Heart right ventricle (tissue), 16 donors: ENCODE measurements at regions not wholly inside any gene's neighbourhood (a gene's known extent, or its start where the extent isn't known, plus 50 kb on each side); places are given as distances from the start of the nearest gene placed in this dataset.

Experiments
- ATAC-seq, 8 donors: fragments of 200-7000 bp; cut with Tn5 transposase; one replicate each; pipeline ENCODE4 v1.9.1; 2020; ENCODE audit warnings: mild to moderate bottlenecking in 8 of 8, moderate library complexity in 8 of 8, moderate number of reproducible peaks in 1 of 8
- DNase-seq, 2 donors: peaks; one replicate each; pipeline ENCODE4 v3.0.0-alpha.2; 2020
- H3K27ac ChIP-seq, 10 donors: fragments of 200-600 bp; sonication (generic) in 2 of 10; one replicate each; pipeline versions ENCODE4 v1.5.0 to v1.8.0; 2020 to 2022; ENCODE audit warnings: mild to moderate bottlenecking in 3 of 10
- H3K27me3 ChIP-seq, 7 donors: fragments of 200-600 bp; one replicate each; pipeline ENCODE4 v1.8.0; 2021 to 2022; ENCODE audit warnings: mild to moderate bottlenecking in 2 of 7
- H3K36me3 ChIP-seq, 9 donors: fragments of 200-600 bp; sonication (generic) in 1 of 9; one replicate each; pipeline versions ENCODE4 v1.5.0 to v1.8.0; 2020 to 2022; ENCODE audit warnings: mild to moderate bottlenecking in 2 of 9
- H3K4me1 ChIP-seq, 9 donors: fragments of 200-600 bp; sonication (generic) in 1 of 9; one replicate each; pipeline versions ENCODE4 v1.5.0 to v1.8.0; 2020 to 2022; ENCODE audit warnings: mild to moderate bottlenecking in 4 of 9
- H3K4me3 ChIP-seq, 10 donors: fragments of 200-600 bp; sonication (generic) in 2 of 10; one replicate each; pipeline versions ENCODE4 v1.5.0 to v1.8.0; 2020 to 2022; ENCODE audit warnings: mild to moderate bottlenecking in 7 of 10, moderate library complexity in 2 of 10
- H3K9me3 ChIP-seq, 11 donors: fragments of 200-600 bp in 10 of 11; sonication (generic) in 2 of 11; one replicate each; pipeline versions ENCODE4 v1.5.0 to v1.8.0; 2013 to 2022; ENCODE audit warnings: mild to moderate bottlenecking in 2 of 11, control low read depth in 1 of 11, moderate library complexity in 1 of 11
- CTCF ChIP-seq, 9 donors: fragments of 200-600 bp; sonication (generic) in 2 of 9; IDR thresholded peaks; one replicate each; pipeline versions ENCODE4 v1.5.0 to v1.8.0; 2021 to 2022; ENCODE audit warnings: antibody characterized with exemption in 9 of 9, mild to moderate bottlenecking in 5 of 9, moderate library complexity in 1 of 9
- WGBS, 2 donors: extraction: QIAGEN DNeasy Blood & Tissue Kit; methylation state at CpG; one replicate each; pipeline ENCODE4 v1.1.7; 2013; ENCODE audit warnings: inconsistent platforms in 1 of 2; 5-methylcytosine and 5-hydroxymethylcytosine counted together
- intact Hi-C, 10 donors: fragments of 100-400 bp; cut with DNase I; formaldehyde crosslinking; loops; one replicate each; pipeline versions ENCODE4 v1.11.1 to v1.14.2; 2022
- donor health status: Arrhythmogenic right ventricular cardiomyopathy.
- donor health status: ischemic (EF 13 %, LVEDD 7.1; RV severe dilation, severe dysfunction).
- donor health status: healthy with polysubstance abuse.
- donor health status: DM: no; HTN: yes; CAD: no.
- donor health status: DM: no; HTN: no; CAD: no.
- donor health status: ischemic (EF 25% LVEDD 6.9; RV normal size, moderate dysfunction).
- donor health status: ischemic (EF 25% LVEDD 5.7; RV mildly dilated, moderate dysfunction).
- donor health status: healthy.
- donor health status: DM: yes; HTN: yes; CAD: no.
- donor health status: Ischemic cardiomyopathy.
- donor health status: ischemic (EF 35%, LVEDD 5.7; RV mildly dilated, moderate dysfunction).
- donor health status: nonischemic (EF 11% LVEDD 7.7; RV severe dilation, severe dysfunction).
- donor health status: DM: yes; HTN: yes; CAD: no.
- donor health status: PGD.
- donor health status: ischemic (EF 29% LVEDD 5.4; RV normal size, mild dysfunction).
- donor health status: nonischemic (EF 23%, LVEDD 6.1; RV moderate dilation, normal function).

- H3K27ac ChIP-seq = no peak overlapping the region
- H3K4me3 ChIP-seq = no peak overlapping the region
- DNase-seq (no peak), ATAC-seq (no peak)
- TF ChIP-seq CTCF (IDR thresholded peaks at IDR 0.05) = no peak
- H3K36me3 ChIP-seq = no peaks in the 10 kb centered on the region
- H3K27me3 ChIP-seq = no peaks in the 10 kb centered on the region
- peaks cover 0 to 22% (median 4%) of the 10 kb centered on the region in 11 donors for H3K9me3 ChIP-seq
- intact Hi-C loops = no loop called here
- H3K4me1 ChIP-seq = no peaks in the 10 kb centered on the region
Measured at GRCh38 chr1:193318347-193318746, 131.9 kb upstream of the B3GALT2 start.

- WGBS, 2 donors = 78 to 85% methylated on average over 15 of the region's 15 CpGs
- H3K9me3 ChIP-seq = peaks cover 0 to 11% (median 2%) of the 10 kb centered on the region in 11 donors
- no peaks in the 10 kb centered on the region for H3K27me3 ChIP-seq
- H3K4me3 ChIP-seq = no peak overlapping the region
- no peak for DNase-seq
- intact Hi-C loops = no loop called here
- no peak for TF ChIP-seq CTCF (IDR thresholded peaks at IDR 0.05)
- no peaks in the 10 kb centered on the region for H3K36me3 ChIP-seq
- ATAC-seq = no peak
- no peaks in the 10 kb centered on the region for H3K4me1 ChIP-seq
- H3K27ac ChIP-seq = no peak overlapping the region
Measured at GRCh38 chr1:193313354-193314140, 127.1 kb upstream of the B3GALT2 start.

- no peak for TF ChIP-seq CTCF (IDR thresholded peaks at IDR 0.05)
- Histone ChIP-seq H3K27me3 (no peaks in the 10 kb centered on the region), H3K36me3 (no peaks in the 10 kb centered on the region), H3K4me3 (no peak overlapping the region), H3K27ac (no peak overlapping the region), H3K4me1 (no peaks in the 10 kb centered on the region), H3K9me3 (peaks cover 0 to under 1% (median 0%) of the 10 kb centered on the region in 11 donors)
- intact Hi-C loops = no loop called here
- 81 to 89% methylated on average over 4 of the region's 4 CpGs for WGBS, 2 donors
- DNase-seq (no peak), ATAC-seq (no peak)
Measured at GRCh38 chr1:193312432-193312831, 126.0 kb upstream of the B3GALT2 start.

- H3K27me3 ChIP-seq = no peaks in the 10 kb centered on the region
- intact Hi-C loops = no loop called here
- ATAC-seq = no peak
- 75% methylated on average over 4 of the region's 4 CpGs for WGBS, 2 donors
- no peaks in the 10 kb centered on the region for H3K36me3 ChIP-seq
- TF ChIP-seq CTCF (IDR thresholded peaks at IDR 0.05) = no peak
- no peaks in the 10 kb centered on the region for H3K9me3 ChIP-seq
- H3K4me1 ChIP-seq = no peaks in the 10 kb centered on the region
- H3K27ac ChIP-seq = no peak overlapping the region
- no peak overlapping the region for H3K4me3 ChIP-seq
- DNase-seq = no peak
Measured at GRCh38 chr1:193311226-193311948, 125.0 kb upstream of the B3GALT2 start.
